Endothelial cell (in vitro differentiated cells): ENCODE measurements at regions not wholly inside any gene's neighbourhood (a gene's known extent, or its start where the extent isn't known, plus 50 kb on each side); places are given as distances from the start of the nearest gene placed in this dataset.

Source experiments
- DNase-seq: peaks from one replicate; pipeline ENCODE4 v3.0.0; 2021; ENCODE audit warnings: low spot score
- H3K27ac Mint-ChIP-seq: one replicate; pipeline ENCODE4 v1.8.0; 2021; ENCODE audit warnings: mixed read lengths, inconsistent platforms; ENCODE audit not compliant: unreplicated experiment
- H3K27me3 Mint-ChIP-seq: one replicate; pipeline ENCODE4 v1.8.0; 2021; ENCODE audit warnings: mild to moderate bottlenecking, moderate library complexity, mixed read lengths, inconsistent platforms; ENCODE audit not compliant: unreplicated experiment
- H3K36me3 Mint-ChIP-seq: one replicate; pipeline ENCODE4 v1.8.0; 2021; ENCODE audit warnings: mild to moderate bottlenecking, low read depth, mixed read lengths, inconsistent platforms; ENCODE audit not compliant: unreplicated experiment
- H3K4me1 Mint-ChIP-seq: one replicate; pipeline ENCODE4 v1.8.0; 2021; ENCODE audit warnings: mild to moderate bottlenecking, mixed read lengths, inconsistent platforms; ENCODE audit not compliant: unreplicated experiment
- H3K4me3 Mint-ChIP-seq: one replicate; pipeline ENCODE4 v1.8.0; 2021; ENCODE audit warnings: mild to moderate bottlenecking, mixed read lengths, inconsistent platforms; ENCODE audit not compliant: unreplicated experiment
- H3K9me3 Mint-ChIP-seq: one replicate; pipeline ENCODE4 v1.8.0; 2021; ENCODE audit warnings: mixed read lengths, inconsistent platforms; ENCODE audit not compliant: unreplicated experiment
- CTCF ChIP-seq: fragments of 200-600 bp; sonication (generic); IDR thresholded peaks from one replicate; pipeline ENCODE4 v1.5.0; 2021; ENCODE audit warnings: antibody characterized with exemption; ENCODE audit not compliant: unreplicated experiment

DNA sequence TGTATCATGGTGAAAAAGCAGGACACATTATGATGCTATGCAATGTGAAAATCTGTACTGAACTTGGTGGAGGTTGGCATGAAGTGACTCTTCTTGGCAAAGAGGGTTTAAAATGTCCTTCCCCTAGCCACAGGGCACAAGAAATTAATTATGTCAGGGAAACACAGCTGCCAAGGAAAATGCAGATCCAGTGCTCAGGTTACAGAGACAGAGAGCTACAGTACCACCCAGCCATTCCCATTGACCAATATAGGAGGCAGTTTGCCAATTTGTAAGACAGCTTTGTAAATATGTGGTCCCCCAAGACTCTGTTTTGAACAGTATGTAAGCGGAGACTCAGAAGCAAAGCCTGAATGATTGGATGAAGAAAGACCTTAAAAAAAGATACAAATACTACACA, 69.4 kb upstream of the KLF12 start:
- H3K9me3 Mint-ChIP-seq: no peaks in the 10 kb centered on the region

GRCh38 chr13:74202129-74202813, 68.1 kb upstream of the KLF12 start:
- Mint-ChIP-seq H3K9me3 (no peaks in the 10 kb centered on the region), H3K4me3 (no peak overlapping the region), H3K27ac (no peak overlapping the region), H3K27me3 (no peaks in the 10 kb centered on the region), H3K36me3 (no peaks in the 10 kb centered on the region), H3K4me1 (no peaks in the 10 kb centered on the region)
- no peak for TF ChIP-seq CTCF
- DNase-seq: no peak

More for the DNA sequence above, 69.4 kb upstream of the KLF12 start:
- TF ChIP-seq CTCF: no peak
- no peak for DNase-seq
- Mint-ChIP-seq H3K36me3 (no peaks in the 10 kb centered on the region), H3K27ac (no peak overlapping the region), H3K4me3 (no peak overlapping the region), H3K4me1 (no peaks in the 10 kb centered on the region), H3K27me3 (no peaks in the 10 kb centered on the region)

DNA sequence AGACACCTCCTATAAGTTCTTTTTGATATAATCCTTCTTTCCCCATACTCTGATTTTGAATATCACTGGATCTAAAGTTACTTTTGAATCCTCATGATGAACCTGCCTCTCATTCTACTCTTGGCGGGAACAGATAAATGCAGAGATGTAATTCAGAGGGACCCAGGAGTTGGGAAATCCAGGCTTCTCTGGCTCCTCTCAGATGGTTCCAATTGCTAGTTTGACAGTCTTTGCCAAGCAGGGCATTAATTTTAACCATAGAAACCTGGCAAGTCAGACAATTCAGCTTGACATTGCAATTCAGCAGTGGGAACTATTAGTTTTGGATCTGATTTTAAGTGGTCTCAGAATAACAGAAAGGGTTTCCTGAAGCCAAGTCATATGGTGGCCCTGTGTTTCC, 67.3 kb upstream of the KLF12 start:
- DNase-seq: no peak
- Mint-ChIP-seq H3K27ac (no peak overlapping the region), H3K4me3 (no peak overlapping the region), H3K27me3 (no peaks in the 10 kb centered on the region), H3K36me3 (no peaks in the 10 kb centered on the region), H3K4me1 (no peaks in the 10 kb centered on the region), H3K9me3 (no peaks in the 10 kb centered on the region)
- TF ChIP-seq CTCF: no peak

DNA sequence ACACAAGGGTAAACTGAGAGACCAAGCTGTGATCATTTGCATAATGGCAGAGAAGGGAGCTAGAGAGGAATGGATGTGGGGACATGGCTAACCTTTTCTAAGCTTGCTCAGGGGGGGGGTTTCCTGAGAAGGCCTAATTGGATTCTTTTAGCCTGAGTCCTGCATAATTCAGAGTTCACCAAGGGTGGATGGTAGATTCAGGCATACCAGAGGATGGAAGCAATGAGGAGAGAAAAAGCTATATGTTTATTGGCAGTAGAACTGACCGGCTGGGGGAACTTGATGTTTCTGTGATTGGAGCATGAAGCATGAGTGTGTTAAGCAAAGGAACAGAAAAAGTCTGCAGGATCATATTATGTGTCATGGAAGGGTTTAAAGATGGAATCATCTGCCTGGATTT, 65.9 kb upstream of the KLF12 start:
- no peak for DNase-seq
- Mint-ChIP-seq H3K4me1 (no peaks in the 10 kb centered on the region), H3K9me3 (no peaks in the 10 kb centered on the region), H3K27ac (no peak overlapping the region), H3K4me3 (no peak overlapping the region), H3K27me3 (no peaks in the 10 kb centered on the region), H3K36me3 (no peaks in the 10 kb centered on the region)
- TF ChIP-seq CTCF: no peak

DNA sequence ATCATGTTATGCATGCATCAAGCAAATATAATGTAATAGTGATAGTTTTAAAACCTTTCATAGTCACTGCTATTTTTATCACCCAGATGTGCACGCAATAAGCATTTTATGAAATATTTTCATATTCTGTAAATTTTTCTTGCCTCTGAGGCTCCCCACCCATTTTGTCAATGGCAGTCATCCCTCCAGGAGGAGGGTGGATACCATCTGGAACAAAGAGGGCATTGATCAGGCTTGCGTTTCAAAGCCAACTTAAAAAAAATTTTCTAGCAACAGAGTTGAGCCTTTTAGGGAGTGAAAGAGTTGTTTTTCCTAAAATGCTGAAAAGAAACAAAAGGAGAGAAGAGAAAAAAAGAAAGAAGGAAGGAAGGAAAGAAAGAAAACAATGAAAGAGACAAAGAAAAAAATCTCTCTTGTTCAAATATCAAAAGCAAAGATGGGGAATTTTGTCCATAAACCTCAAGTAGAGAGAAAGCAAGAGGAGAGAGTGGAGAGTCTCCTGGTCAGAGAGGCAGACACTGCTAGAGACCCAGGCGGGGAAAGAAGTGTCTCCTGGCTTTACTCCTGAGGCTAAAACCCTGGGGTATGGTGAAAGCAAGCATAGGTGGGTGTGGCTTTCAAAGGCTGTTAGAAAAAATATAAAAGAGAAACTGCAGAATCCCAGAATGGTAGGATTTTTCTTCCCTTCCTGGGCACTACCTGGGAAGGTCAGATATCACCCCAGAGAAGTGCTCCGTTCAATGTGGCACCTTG, 63.6 kb upstream of the KLF12 start:
- TF ChIP-seq CTCF: no peak
- Mint-ChIP-seq H3K36me3 (no peaks in the 10 kb centered on the region), H3K27me3 (no peaks in the 10 kb centered on the region), H3K4me3 (no peak overlapping the region), H3K9me3 (no peaks in the 10 kb centered on the region), H3K27ac (no peak overlapping the region), H3K4me1 (peaks cover 10% of the 10 kb centered on the region)
- DNase-seq: no peak
